Natural killer cell treated with Interleukin-12 subunit alpha and Interleukin-12 subunit beta and Interleukin-15 and Interleukin-18, amount 100 ng/mL, for 72 hours (primary cell): ENCODE measurements at regions not wholly inside any gene's neighbourhood (a gene's known extent, or its start where the extent isn't known, plus 50 kb on each side); places are given as distances from the start of the nearest gene placed in this dataset.

Experiments
- ATAC-seq, 2 donors: fragments of 150-1000 bp; cut with Tn5 transposase in 1 of 2; sonication (Bioruptor Pico), chemical (Tn5 transposase) in 1 of 2; 2 replicates each; pipeline ENCODE4 v1.10.0; 2021
- DNase-seq: peaks from one replicate; pipeline ENCODE4 v3.0.0; 2022; ENCODE audit warnings: low spot score
- H3K27ac Mint-ChIP-seq, 2 donors: 1 replicate in 1 of 2; 2 replicates in 1 of 2; pipeline ENCODE4 v1.8.0; 2022; ENCODE audit warnings: mixed read lengths in 2 of 2, mild to moderate bottlenecking in 1 of 2, moderate library complexity in 1 of 2
- H3K27me3 Mint-ChIP-seq, 2 donors: 1 replicate in 1 of 2; 2 replicates in 1 of 2; pipeline ENCODE4 v1.8.0; 2022; ENCODE audit warnings: mixed read lengths in 2 of 2
- H3K36me3 Mint-ChIP-seq: one replicate; pipeline ENCODE4 v1.8.0; 2022; ENCODE audit warnings: mixed read lengths
- H3K4me1 Mint-ChIP-seq, 2 donors: 1 replicate in 1 of 2; 2 replicates in 1 of 2; pipeline ENCODE4 v1.8.0; 2022; ENCODE audit warnings: low read depth in 2 of 2, mixed read lengths in 2 of 2, mild to moderate bottlenecking in 1 of 2
- H3K4me3 Mint-ChIP-seq: one replicate; pipeline ENCODE4 v1.8.0; 2022; ENCODE audit warnings: mixed read lengths
- H3K9me3 Mint-ChIP-seq: 2 replicates; pipeline ENCODE4 v1.8.0; 2022; ENCODE audit warnings: mixed read lengths

DNA sequence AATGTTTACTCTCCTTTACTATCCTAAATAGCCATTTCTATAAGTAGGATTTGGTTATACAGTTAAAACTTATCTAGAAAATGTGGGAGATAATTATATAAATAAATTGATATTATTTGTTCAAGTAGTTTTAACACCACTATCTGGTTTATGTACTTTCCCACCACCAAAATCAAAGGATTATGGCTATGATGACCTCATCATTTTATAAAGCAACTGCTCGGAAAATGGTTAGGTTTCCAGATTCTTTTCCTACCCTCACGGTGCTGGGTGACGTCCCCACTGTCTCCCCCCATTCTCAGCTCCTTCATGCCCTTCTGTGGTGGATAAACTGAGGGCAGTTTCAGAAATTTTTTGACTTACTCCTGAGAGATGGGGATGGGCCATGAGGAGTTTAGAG lies 1011.8 kb upstream of the ADGRL4 start:
- no peak for DNase-seq
- no peaks in the 10 kb centered on the region for H3K4me1 Mint-ChIP-seq
- H3K4me3 Mint-ChIP-seq: no peak overlapping the region
- peaks cover 5% of the 10 kb centered on the region for H3K9me3 Mint-ChIP-seq
- ATAC-seq: no peak
- H3K36me3 Mint-ChIP-seq: no peaks in the 10 kb centered on the region
- H3K27me3 Mint-ChIP-seq: no peaks in the 10 kb centered on the region
- H3K27ac Mint-ChIP-seq: no peak overlapping the region

- ATAC-seq (no peak), DNase-seq (no peak)
- Mint-ChIP-seq H3K9me3 (peaks cover 4% of the 10 kb centered on the region), H3K4me3 (no peak overlapping the region), H3K27me3 (no peaks in the 10 kb centered on the region), H3K36me3 (no peaks in the 10 kb centered on the region), H3K27ac (no peak overlapping the region), H3K4me1 (no peaks in the 10 kb centered on the region)
Observed at GRCh38 chr1:80008934-80009333, 1002.4 kb upstream of the ADGRL4 start.

- ATAC-seq (no peak), DNase-seq (no peak)
- Mint-ChIP-seq H3K4me1 (no peaks in the 10 kb centered on the region), H3K27me3 (no peaks in the 10 kb centered on the region), H3K9me3 (peaks cover 10% of the 10 kb centered on the region), H3K4me3 (no peak overlapping the region), H3K36me3 (peaks cover 7% of the 10 kb centered on the region), H3K27ac (no peak overlapping the region)
Observed at GRCh38 chr1:80003250-80003649, 996.7 kb upstream of the ADGRL4 start.

GRCh38 chr1:79988401-79988800 lies 981.9 kb upstream of the ADGRL4 start:
- ATAC-seq (no peak), DNase-seq (no peak)
- Mint-ChIP-seq H3K27me3 (no peaks in the 10 kb centered on the region), H3K4me3 (no peak overlapping the region), H3K36me3 (peaks cover 6% of the 10 kb centered on the region), H3K4me1 (no peaks in the 10 kb centered on the region), H3K9me3 (peaks cover 15% of the 10 kb centered on the region), H3K27ac (no peak overlapping the region)

DNA sequence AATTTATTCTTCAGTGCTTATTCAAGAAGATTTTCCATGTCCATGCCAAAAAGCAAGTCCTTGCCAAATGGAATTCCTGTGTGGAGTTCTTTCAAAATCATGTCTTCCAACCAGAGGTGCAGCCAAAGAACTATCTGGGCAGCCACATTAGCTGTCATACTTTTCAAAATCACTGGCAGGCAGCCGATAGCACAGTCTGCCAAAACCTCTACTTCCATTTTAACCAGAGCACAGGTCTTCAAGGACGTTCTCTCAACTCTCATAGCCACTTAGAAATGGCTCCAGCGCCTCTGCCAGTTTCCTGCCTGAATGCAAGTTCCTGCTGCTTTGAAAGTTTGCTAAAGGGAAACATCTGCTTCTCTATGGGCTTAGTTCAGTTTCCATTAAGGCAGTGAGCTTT lies 975.7 kb upstream of the ADGRL4 start:
- DNase-seq: no peak
- H3K27me3 Mint-ChIP-seq: no peaks in the 10 kb centered on the region
- no peak overlapping the region for H3K27ac Mint-ChIP-seq

GRCh38 chr1:79981481-79981880 lies 975.0 kb upstream of the ADGRL4 start:
- DNase-seq (no peak), ATAC-seq (no peak)
- H3K27me3 Mint-ChIP-seq: no peaks in the 10 kb centered on the region
- H3K4me1 Mint-ChIP-seq: no peaks in the 10 kb centered on the region
- H3K27ac Mint-ChIP-seq: no peak overlapping the region
- peaks cover 25% of the 10 kb centered on the region for H3K9me3 Mint-ChIP-seq
- no peaks in the 10 kb centered on the region for H3K36me3 Mint-ChIP-seq
- no peak overlapping the region for H3K4me3 Mint-ChIP-seq

More for the DNA sequence above, 975.7 kb upstream of the ADGRL4 start:
- no peaks in the 10 kb centered on the region for H3K4me1 Mint-ChIP-seq
- peaks cover 20% of the 10 kb centered on the region for H3K9me3 Mint-ChIP-seq
- H3K4me3 Mint-ChIP-seq: no peak overlapping the region
- no peak for ATAC-seq
- H3K36me3 Mint-ChIP-seq: no peaks in the 10 kb centered on the region

DNA sequence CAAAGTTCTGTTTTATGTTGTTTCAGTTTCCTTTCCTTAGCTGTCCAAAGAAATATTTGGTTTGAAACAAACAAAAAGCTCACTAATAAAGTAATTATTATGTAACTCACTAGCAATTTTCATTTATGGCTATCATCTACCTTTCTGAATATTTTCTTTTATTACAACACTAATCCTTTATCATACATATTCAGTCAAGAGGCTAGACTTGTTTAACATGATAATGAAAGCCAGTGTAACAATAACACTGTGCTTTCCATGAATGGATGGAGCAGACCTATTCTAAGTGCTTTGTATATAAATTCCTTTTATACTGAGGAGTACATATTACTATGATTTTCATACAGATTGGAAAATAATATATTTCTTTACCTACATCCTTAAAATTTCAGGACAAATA lies 972.8 kb upstream of the ADGRL4 start:
- Mint-ChIP-seq H3K9me3 (peaks cover 16% of the 10 kb centered on the region), H3K36me3 (no peaks in the 10 kb centered on the region), H3K27ac (no peak overlapping the region), H3K27me3 (no peaks in the 10 kb centered on the region), H3K4me1 (no peaks in the 10 kb centered on the region), H3K4me3 (no peak overlapping the region)
- DNase-seq (no peak), ATAC-seq (no peak)

DNA sequence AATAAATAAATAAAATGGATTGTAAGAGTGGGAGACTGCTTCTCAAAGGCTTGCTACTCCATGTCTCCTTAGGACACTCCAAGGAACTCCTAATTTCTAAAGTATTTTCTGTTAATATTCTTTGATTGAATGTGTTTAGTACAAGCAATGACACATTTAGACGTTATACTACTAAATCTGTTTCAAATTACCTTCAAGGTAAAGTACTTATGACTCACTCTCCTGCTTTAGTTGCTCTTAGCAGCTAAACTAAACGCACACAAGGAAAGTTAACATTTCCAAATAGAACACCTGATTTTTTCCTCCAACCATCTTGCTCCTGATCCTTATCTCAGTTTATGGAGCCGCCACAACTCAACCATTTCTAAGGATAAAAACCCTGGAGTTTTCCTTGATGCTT lies 969.8 kb upstream of the ADGRL4 start:
- H3K4me3 Mint-ChIP-seq: no peak overlapping the region
- H3K36me3 Mint-ChIP-seq: peaks cover 4% of the 10 kb centered on the region
- no peak overlapping the region for H3K27ac Mint-ChIP-seq
- ATAC-seq (no peak), DNase-seq (no peak)
- H3K9me3 Mint-ChIP-seq: peaks cover 19% of the 10 kb centered on the region
- no peaks in the 10 kb centered on the region for H3K27me3 Mint-ChIP-seq
- H3K4me1 Mint-ChIP-seq: no peaks in the 10 kb centered on the region

- Mint-ChIP-seq H3K9me3 (peaks cover 19% of the 10 kb centered on the region), H3K4me3 (no peak overlapping the region), H3K27me3 (no peaks in the 10 kb centered on the region), H3K27ac (no peak overlapping the region), H3K36me3 (peaks cover 4% of the 10 kb centered on the region), H3K4me1 (no peaks in the 10 kb centered on the region)
- no peak for DNase-seq
- no peak for ATAC-seq
Observed at GRCh38 chr1:79974659-79975058, 968.1 kb upstream of the ADGRL4 start.

- H3K9me3 Mint-ChIP-seq: peaks cover 20% of the 10 kb centered on the region
- no peak overlapping the region for H3K27ac Mint-ChIP-seq
Observed at GRCh38 chr1:79969886-79970285, 963.4 kb upstream of the ADGRL4 start.

DNA sequence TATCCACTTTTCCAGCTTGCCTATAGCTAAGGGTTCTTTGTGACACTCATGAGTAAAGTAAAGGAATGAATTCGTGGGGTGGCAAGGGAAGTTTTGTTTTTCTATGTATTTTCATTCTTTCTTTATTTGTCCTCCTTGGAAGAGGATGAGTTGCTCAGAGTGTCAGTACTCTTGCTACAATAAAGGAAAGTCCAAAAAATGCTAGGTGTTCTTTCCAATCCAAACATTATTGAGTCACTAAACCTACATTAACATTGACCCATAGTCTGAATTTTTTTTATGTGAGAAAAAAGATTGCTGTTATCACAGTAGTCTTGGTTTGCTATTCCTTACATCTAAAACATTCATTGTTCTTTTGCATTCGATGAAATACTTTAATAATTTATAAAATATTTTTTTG lies 959.9 kb upstream of the ADGRL4 start:
- DNase-seq: no peak
- Mint-ChIP-seq H3K9me3 (peaks cover 25% of the 10 kb centered on the region), H3K36me3 (peaks cover 11% of the 10 kb centered on the region), H3K27ac (no peak overlapping the region), H3K4me1 (no peaks in the 10 kb centered on the region), H3K27me3 (no peaks in the 10 kb centered on the region), H3K4me3 (no peak overlapping the region)
- ATAC-seq: no peak

More at GRCh38 chr1:79969886-79970285, 963.4 kb upstream of the ADGRL4 start:
- Mint-ChIP-seq H3K4me1 (no peaks in the 10 kb centered on the region), H3K27me3 (no peaks in the 10 kb centered on the region), H3K4me3 (no peak overlapping the region), H3K36me3 (peaks cover 12% of the 10 kb centered on the region)
- no peak for ATAC-seq
- no peak for DNase-seq

DNA sequence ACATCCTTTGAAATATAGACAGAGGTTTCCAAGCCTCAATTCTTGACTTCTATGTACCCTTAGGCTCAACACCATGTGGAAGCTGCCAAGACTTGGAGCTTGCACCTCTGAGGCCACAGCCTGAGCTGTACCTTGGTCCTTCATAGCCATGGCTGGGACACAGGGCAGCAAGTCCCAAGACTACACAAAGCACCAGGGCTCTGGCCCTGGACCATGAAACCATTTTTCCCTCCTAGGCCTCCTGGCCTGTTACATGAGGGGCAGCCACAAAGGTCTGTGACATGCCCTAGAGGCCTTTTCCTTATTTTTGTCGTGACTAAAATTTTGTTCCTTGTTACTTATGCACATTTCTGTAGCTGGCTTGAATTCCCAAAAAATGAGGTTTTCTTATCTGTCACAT lies 953.1 kb upstream of the ADGRL4 start:
- ATAC-seq: no peak
- no peak for DNase-seq
- no peak overlapping the region for H3K4me3 Mint-ChIP-seq
- no peaks in the 10 kb centered on the region for H3K27me3 Mint-ChIP-seq
- no peak overlapping the region for H3K27ac Mint-ChIP-seq
- peaks cover 24% of the 10 kb centered on the region for H3K9me3 Mint-ChIP-seq
- peaks cover 9% of the 10 kb centered on the region for H3K36me3 Mint-ChIP-seq
- no peaks in the 10 kb centered on the region for H3K4me1 Mint-ChIP-seq

DNA sequence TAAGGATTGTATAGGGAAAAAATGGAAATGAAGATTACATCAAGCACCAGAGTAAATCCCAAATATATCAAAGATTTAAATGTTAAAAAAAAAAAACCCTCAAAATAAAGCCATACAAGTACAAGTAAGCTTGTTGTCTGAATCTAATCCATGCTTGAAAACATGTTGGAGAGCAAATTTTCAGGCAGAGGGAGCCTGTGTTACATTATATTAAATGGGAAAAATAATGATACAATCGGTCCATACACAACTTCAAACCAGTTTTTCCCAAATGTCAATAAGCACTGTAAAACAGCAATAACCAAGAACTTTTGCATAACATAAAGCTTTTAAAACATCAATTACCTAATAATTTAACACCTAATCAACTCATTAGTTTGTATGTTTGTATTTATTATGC lies 949.4 kb upstream of the ADGRL4 start:
- H3K4me1 Mint-ChIP-seq: no peaks in the 10 kb centered on the region
- ATAC-seq (no peak), DNase-seq (no peak)
- no peaks in the 10 kb centered on the region for H3K27me3 Mint-ChIP-seq
- no peak overlapping the region for H3K4me3 Mint-ChIP-seq
- no peak overlapping the region for H3K27ac Mint-ChIP-seq
- peaks cover 33% of the 10 kb centered on the region for H3K9me3 Mint-ChIP-seq
- H3K36me3 Mint-ChIP-seq: peaks cover 19% of the 10 kb centered on the region

DNA sequence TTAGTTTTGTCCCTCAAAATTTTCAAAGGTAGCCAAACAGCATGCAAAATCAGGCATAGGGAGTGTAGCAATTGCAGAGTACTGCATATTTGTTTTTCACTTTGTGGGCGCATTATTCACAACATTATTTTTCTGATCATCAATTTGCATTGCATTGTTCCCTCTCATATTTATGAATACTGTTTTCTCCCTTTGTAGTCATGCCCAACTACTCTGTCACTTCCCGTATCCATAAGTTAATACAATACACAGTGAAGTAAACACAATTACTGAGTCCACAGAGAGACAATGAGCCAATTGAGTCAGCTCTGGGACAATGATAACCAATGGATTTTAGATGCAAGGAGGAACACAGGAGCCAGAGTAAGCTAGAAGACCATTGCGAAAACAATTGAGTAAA lies 944.0 kb upstream of the ADGRL4 start:
- Mint-ChIP-seq H3K4me3 (no peak overlapping the region), H3K36me3 (peaks cover 15% of the 10 kb centered on the region), H3K27me3 (no peaks in the 10 kb centered on the region), H3K9me3 (peaks cover 22% of the 10 kb centered on the region), H3K27ac (no peak overlapping the region), H3K4me1 (no peaks in the 10 kb centered on the region)
- DNase-seq (no peak), ATAC-seq (no peak)

- no peak overlapping the region for H3K27ac Mint-ChIP-seq
- no peaks in the 10 kb centered on the region for H3K4me1 Mint-ChIP-seq
- ATAC-seq: no peak
- peaks cover 5% of the 10 kb centered on the region for H3K36me3 Mint-ChIP-seq
- DNase-seq: no peak
- H3K27me3 Mint-ChIP-seq: no peaks in the 10 kb centered on the region
- H3K4me3 Mint-ChIP-seq: no peak overlapping the region
- peaks cover 3% of the 10 kb centered on the region for H3K9me3 Mint-ChIP-seq
Observed at GRCh38 chr1:79945391-79945790, 938.9 kb upstream of the ADGRL4 start.
